GM12878 (cell line): ENCODE measurements at regions not wholly inside any gene's neighbourhood (a gene's known extent, or its start where the extent isn't known, plus 50 kb on each side); places are given as distances from the start of the nearest gene placed in this dataset.

Experiments
- ATAC-seq: fragments of 200-7000 bp; cut with Tn5 transposase; 3 replicates; pipeline ENCODE4 v1.9.1; 2020; ENCODE audit warnings: mild to moderate bottlenecking, moderate library complexity
- BruUV-seq: library from RNA; stranded (reverse); fragments of 400-500 nt; replicated peaks from 2 replicates; lab custom pipeline; 2021; lab: Mats Ljungman, UMichigan
- CTCF ChIA-PET: fragments of 300-600 bp; sonication (Branson Sonifier 250); formaldehyde crosslinking; extraction: SDS; loops from one replicate; lab custom pipeline; 2021; ENCODE audit warnings: inconsistent platforms; lab: Yijun Ruan, JAX
- POLR2A ChIA-PET: fragments of 350-600 bp; formaldehyde crosslinking; extraction: SDS; loops from one replicate; lab custom pipeline; 2021; ENCODE audit warnings: inconsistent platforms; lab: Charles Lee
- RAD21 ChIA-PET: fragments of 300-600 bp; sonication (Branson Sonifier 250); formaldehyde crosslinking; loops from one replicate; lab custom pipeline; 2023; ENCODE audit warnings: antibody characterized with exemption; ENCODE audit not compliant: unreplicated experiment; lab: Charles Lee
- SMC1A ChIA-PET: fragments of 300-600 bp; sonication (Branson Sonifier 250); formaldehyde crosslinking; loops from one replicate; lab custom pipeline; 2023; ENCODE audit not compliant: unreplicated experiment, uncharacterized antibody; lab: Charles Lee
- DNase-seq: peaks from one replicate; pipeline ENCODE4 v3.0.0-alpha.2; 2011; ENCODE audit warnings: low read depth, low spot score
- FAIRE-seq: peaks from 3 replicates; lab custom pipeline; 2011; peaks lifted over from hg19 to GRCh38; lab: Jason Lieb, UNC
- H2AFZ ChIP-seq: 2 replicates; pipeline ENCODE4 v1.6.0; 2011; ENCODE audit warnings: low read depth, low read length, control low read depth; ENCODE audit not compliant: control insufficient read depth
- H3K27ac ChIP-seq: 2 replicates; pipeline ENCODE4 v1.5.1; 2011; ENCODE audit warnings: control low read depth; ENCODE audit not compliant: control insufficient read depth, insufficient read depth
- H3K27me3 ChIP-seq, 2 experiments: replicated peaks in 1 of 2; 2 replicates each; pipeline versions ENCODE4 v1.6.0 to v1.6.1; 2011; ENCODE audit warnings: low read length in 1 of 2; ENCODE audit not compliant: control insufficient read depth in 2 of 2, insufficient read depth in 2 of 2
- H3K36me3 ChIP-seq, 2 experiments: 2 replicates each; pipeline ENCODE4 v1.5.1; 2011; ENCODE audit warnings: low read length in 1 of 2; ENCODE audit not compliant: control insufficient read depth in 2 of 2, insufficient read depth in 2 of 2
- H3K4me1 ChIP-seq: 2 replicates; pipeline ENCODE4 v1.6.1; 2011; ENCODE audit warnings: mild to moderate bottlenecking, low read length, moderate library complexity, mixed read lengths; ENCODE audit not compliant: control insufficient read depth, insufficient read depth
- H3K4me2 ChIP-seq: 2 replicates; pipeline ENCODE4 v1.6.0; 2011; ENCODE audit warnings: control low read depth; ENCODE audit not compliant: control insufficient read depth, insufficient read depth
- H3K4me3 ChIP-seq: fragments of 200-600 bp; sonication (generic); 2 replicates; pipeline ENCODE4 v1.5.1; 2016
- H3K79me2 ChIP-seq: 2 replicates; pipeline ENCODE4 v1.6.0; 2011; ENCODE audit warnings: low read length; ENCODE audit not compliant: control insufficient read depth, insufficient read depth
- H3K9ac ChIP-seq: 2 replicates; pipeline ENCODE4 v1.8.0; 2011; ENCODE audit warnings: low read length, control low read depth, mixed read lengths; ENCODE audit not compliant: control insufficient read depth, insufficient read depth
- H3K9me3 ChIP-seq: replicated peaks from 3 replicates; pipeline ENCODE4 v1.5.1; 2011; ENCODE audit warnings: mild to moderate bottlenecking, low read length; ENCODE audit not compliant: control insufficient read depth, insufficient read depth
- H4K20me1 ChIP-seq: 2 replicates; pipeline ENCODE4 v1.6.0; 2011; ENCODE audit not compliant: control insufficient read depth, insufficient read depth
- BCL11A ChIP-seq: IDR thresholded peaks from 2 replicates; pipeline ENCODE4 v1.6.1; 2011; ENCODE audit warnings: low read depth, low read length
- BCLAF1 ChIP-seq: fragments of 450-650 bp; IDR thresholded peaks from 2 replicates; pipeline ENCODE4 v1.6.1; 2017; ENCODE audit warnings: antibody characterized with exemption, mild to moderate bottlenecking, moderate library complexity
- CUX1 ChIP-seq: IDR thresholded peaks from 2 replicates; pipeline ENCODE4 v1.6.1; 2012; ENCODE audit warnings: improper control_type of control experiment, low read depth, low read length; ENCODE audit not compliant: insufficient replicate concordance
- DPF2 ChIP-seq: fragments of 450-650 bp; IDR thresholded peaks from 2 replicates; pipeline ENCODE4 v1.6.1; 2017; ENCODE audit warnings: mild to moderate bottlenecking
- IRF4 ChIP-seq: IDR thresholded peaks from 2 replicates; pipeline ENCODE4 v1.6.1; 2011; ENCODE audit warnings: low read depth, low read length
- MAX ChIP-seq: IDR thresholded peaks from 2 replicates; pipeline ENCODE4 v1.6.1; 2012; ENCODE audit warnings: low read depth, low read length, improper control_type of control experiment
- NKRF ChIP-seq: fragments of 450-650 bp; conservative IDR thresholded peaks from 2 replicates; pipeline ENCODE4 v1.6.1; 2017; ENCODE audit warnings: mild to moderate bottlenecking, moderate library complexity
- RAD21 ChIP-seq: IDR thresholded peaks from 2 replicates; pipeline ENCODE4 v1.6.1; 2011; ENCODE audit warnings: mild to moderate bottlenecking, low read depth, low read length, moderate library complexity; ENCODE audit not compliant: insufficient read depth
- RUNX3 ChIP-seq: IDR thresholded peaks from 2 replicates; pipeline ENCODE4 v1.6.1; 2012; ENCODE audit warnings: low read length, inconsistent platforms
- SP1 ChIP-seq: IDR thresholded peaks from one replicate; pipeline ENCODE4 v1.6.1; 2011; ENCODE audit warnings: low read depth, low read length
- TARDBP ChIP-seq: IDR thresholded peaks from 2 replicates; pipeline ENCODE4 v1.6.1; 2016; ENCODE audit warnings: borderline replicate concordance
- TCF3 ChIP-seq: IDR thresholded peaks from 2 replicates; pipeline ENCODE4 v1.6.1; 2012; ENCODE audit warnings: low read depth, mild to moderate bottlenecking, low read length, borderline replicate concordance; ENCODE audit not compliant: insufficient read depth
- USF2 ChIP-seq: IDR thresholded peaks from 2 replicates; pipeline ENCODE4 v1.6.1; 2011; ENCODE audit warnings: low read depth, low read length, improper control_type of control experiment, borderline replicate concordance
- WRNIP1 ChIP-seq: IDR thresholded peaks from 2 replicates; pipeline ENCODE4 v1.6.1; 2011; ENCODE audit warnings: low read depth, low read length, improper control_type of control experiment, borderline replicate concordance
- ZNF217 ChIP-seq: fragments of 450-650 bp; IDR thresholded peaks from 2 replicates; pipeline ENCODE4 v1.6.1; 2017; ENCODE audit warnings: antibody characterized with exemption, mild to moderate bottlenecking
- WGBS: methylation state at CpG from one replicate; pipeline ENCODE4 v1.1.6; 2016; ENCODE audit warnings: low lambda C conversion rate; ENCODE audit not compliant: insufficient replicate concordance, insufficient coverage; ENCODE audit errors: missing lambda C conversion rate; 5-methylcytosine and 5-hydroxymethylcytosine counted together
- in situ Hi-C: fragments of 300-500 bp; cut with MboI; formaldehyde crosslinking; loops from 9 replicates; pipeline ENCODE4 v1.14.3; 2018; ENCODE audit warnings: mixed read lengths
- intact Hi-C: fragments of 100-400 bp; cut with micrococcal nuclease; formaldehyde crosslinking; loops from one replicate; pipeline ENCODE4 v1.14.2; 2022; ENCODE audit not compliant: unreplicated experiment

- Histone ChIP-seq H3K79me2 (no peaks in the 10 kb centered on the region), H3K36me3 (no peaks in the 10 kb centered on the region), H3K9ac (no peak overlapping the region), H3K4me2 (no peak overlapping the region), H3K4me1 (no peaks in the 10 kb centered on the region), H3K27me3 (no peaks in the 10 kb centered on the region), H4K20me1 (no peaks in the 10 kb centered on the region), H2AFZ (no peak overlapping the region), H3K9me3 (no peaks in the 10 kb centered on the region), H3K4me3 (no peak overlapping the region), H3K27ac (no peak overlapping the region)
- DNase-seq = no peak
- in situ Hi-C loops (no loop called here), intact Hi-C loops (no loop called here)
- CTCF ChIA-PET = no interaction called here
- RAD21 ChIA-PET = no interaction called here
- no peak for FAIRE-seq
- POLR2A ChIA-PET = no interaction called here
- ATAC-seq = no peak
- 5% methylated on average over 1 of the region's 1 CpG for WGBS
- SMC1A ChIA-PET = no interaction called here
- BruUV-seq = no TSS peak
- TF ChIP-seq DPF2 (no peak), BCL11A (no peak), IRF4 (no peak), RUNX3 (no peak), BCLAF1 (no peak), RAD21 (no peak), USF2 (no peak), TARDBP (no peak), WRNIP1 (no peak), TCF3 (no peak), MAX (no peak), NKRF (no peak), CUX1 (no peak), ZNF217 (no peak), SP1 (no peak)
These were observed 213.0 kb downstream of the BRINP2 start for GRCh38 chr1:177383715-177384114.
